OCI-LY3 (cell line): ENCODE measurements at regions not wholly inside any gene's neighbourhood (a gene's known extent, or its start where the extent isn't known, plus 50 kb on each side); places are given as distances from the start of the nearest gene placed in this dataset.

Experiments
- CTCF ChIP-seq: fragments of 200-600, 300-600 bp; sonication (generic); IDR thresholded peaks from 2 replicates; pipeline ENCODE4 v1.5.1; 2014; ENCODE audit warnings: antibody characterized with exemption, low read length, low read depth
- EZH2phosphoT487 ChIP-seq: fragments of 200-600 bp; shearing (Covaris generic); IDR thresholded peaks from 2 replicates; pipeline ENCODE4 v1.6.1; 2018; ENCODE audit warnings: antibody characterized with exemption, mixed run types, low read depth

GRCh38 chrX:142134533-142134932 is 70.6 kb downstream of the MAGEC2 start:
- TF ChIP-seq EZH2phosphoT487 (no peak), CTCF (no peak)
